ENCODE measurements at regions not wholly inside any gene's neighbourhood (a gene's known extent, or its start where the extent isn't known, plus 50 kb on each side); places are given as distances from the start of the nearest gene placed in this dataset.

DNA sequence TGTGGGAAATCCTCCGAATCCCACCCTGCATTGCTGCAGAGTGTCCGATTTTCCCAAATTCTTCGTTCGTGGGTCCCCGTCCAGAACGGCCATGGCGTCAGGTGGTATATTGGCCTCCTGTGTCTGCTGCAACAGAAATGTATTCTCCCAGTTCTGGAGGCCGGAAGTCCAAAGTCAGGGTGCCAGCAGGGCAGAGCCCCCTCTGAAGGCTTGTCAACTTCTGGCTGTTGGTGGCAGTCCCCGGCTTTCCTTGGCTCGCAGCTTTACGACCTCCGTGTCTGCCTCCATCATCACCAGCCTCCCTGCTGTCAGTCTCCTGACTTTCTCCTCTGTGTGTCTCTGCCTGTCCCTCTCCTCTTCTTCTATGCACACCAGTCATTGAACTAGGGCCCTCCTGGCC, 142.1 kb upstream of the FOXF1 start:
- TF ChIP-seq, protein P1, sequence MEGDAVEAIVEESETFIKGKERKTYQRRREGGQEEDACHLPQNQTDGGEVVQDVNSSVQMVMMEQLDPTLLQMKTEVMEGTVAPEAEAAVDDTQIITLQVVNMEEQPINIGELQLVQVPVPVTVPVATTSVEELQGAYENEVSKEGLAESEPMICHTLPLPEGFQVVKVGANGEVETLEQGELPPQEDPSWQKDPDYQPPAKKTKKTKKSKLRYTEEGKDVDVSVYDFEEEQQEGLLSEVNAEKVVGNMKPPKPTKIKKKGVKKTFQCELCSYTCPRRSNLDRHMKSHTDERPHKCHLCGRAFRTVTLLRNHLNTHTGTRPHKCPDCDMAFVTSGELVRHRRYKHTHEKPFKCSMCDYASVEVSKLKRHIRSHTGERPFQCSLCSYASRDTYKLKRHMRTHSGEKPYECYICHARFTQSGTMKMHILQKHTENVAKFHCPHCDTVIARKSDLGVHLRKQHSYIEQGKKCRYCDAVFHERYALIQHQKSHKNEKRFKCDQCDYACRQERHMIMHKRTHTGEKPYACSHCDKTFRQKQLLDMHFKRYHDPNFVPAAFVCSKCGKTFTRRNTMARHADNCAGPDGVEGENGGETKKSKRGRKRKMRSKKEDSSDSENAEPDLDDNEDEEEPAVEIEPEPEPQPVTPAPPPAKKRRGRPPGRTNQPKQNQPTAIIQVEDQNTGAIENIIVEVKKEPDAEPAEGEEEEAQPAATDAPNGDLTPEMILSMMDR (IDR thresholded peaks at IDR 0.05): no peak
- no peak for TF ChIP-seq EZH2 (IDR thresholded peaks at IDR 0.05)
- TF ChIP-seq EZH2phosphoT487 (IDR thresholded peaks at IDR 0.05): no peak

All from neural progenitor cell (in vitro differentiated cells).